Stomach (tissue), 8 donors: ENCODE measurements at regions not wholly inside any gene's neighbourhood (a gene's known extent, or its start where the extent isn't known, plus 50 kb on each side); places are given as distances from the start of the nearest gene placed in this dataset.
"Not testable (repeated sequence)": the region's sequence is repeated elsewhere in the genome, so short reads cannot be mapped to it uniquely, and the experiment has no call there.

Experiments used
- DNase-seq, 2 donors: peaks; one replicate each; pipeline versions ENCODE4 v3.0.0 to v3.0.0-alpha.2; 2013 to 2019
- H3K27ac ChIP-seq, 5 donors: fragments of 200-600 bp in 4 of 5; sonication (generic) in 4 of 5; one replicate each; pipeline ENCODE4 v1.5.1; 2013 to 2019; ENCODE audit warnings: mild to moderate bottlenecking in 1 of 5, moderate library complexity in 1 of 5
- H3K27me3 ChIP-seq, 3 donors: fragments of 200-600 bp; sonication (generic); one replicate each; pipeline ENCODE4 v1.5.1; 2017 to 2019; ENCODE audit warnings: mixed run types in 1 of 3
- H3K36me3 ChIP-seq, 4 donors: fragments of 200-600 bp; sonication (generic); 1 replicate in 3 of 4; 2 replicates in 1 of 4; pipeline ENCODE4 v1.5.1; 2016 to 2019
- H3K4me1 ChIP-seq, 4 donors: fragments of 200-600 bp; sonication (generic); one replicate each; pipeline ENCODE4 v1.5.1; 2016 to 2019
- H3K4me3 ChIP-seq, 4 donors: fragments of 200-600 bp; sonication (generic) in 3 of 4; one replicate each; pipeline ENCODE4 v1.5.1; 2016 to 2019; ENCODE audit warnings: mild to moderate bottlenecking in 1 of 4
- H3K9me3 ChIP-seq, 4 donors: fragments of 200-600 bp; sonication (generic); one replicate each; pipeline ENCODE4 v1.5.1; 2016 to 2019
- CTCF ChIP-seq, 7 experiments: fragments of 450-650 bp in 4 of 7; fragments of 200-600 bp in 3 of 7; sonication (generic) in 3 of 7; IDR thresholded peaks; one replicate each; pipeline ENCODE4 v1.5.1; 2016 to 2019; ENCODE audit warnings: antibody characterized with exemption in 7 of 7, control low read depth in 2 of 7, mild to moderate bottlenecking in 1 of 7
- EP300 ChIP-seq: sonication (generic); formaldehyde crosslinking; IDR thresholded peaks from one replicate; pipeline ENCODE4 v1.6.1; 2017; ENCODE audit warnings: antibody characterized with exemption
- POLR2A ChIP-seq, 4 donors: fragments of 450-650 bp; IDR thresholded peaks; one replicate each; pipeline ENCODE4 v1.6.1; 2016; ENCODE audit warnings: antibody characterized with exemption in 4 of 4, control low read depth in 2 of 4, mild to moderate bottlenecking in 1 of 4, moderate library complexity in 1 of 4
- POLR2AphosphoS5 ChIP-seq, 3 donors: sonication (generic); formaldehyde crosslinking; IDR thresholded peaks; one replicate each; pipeline ENCODE4 v1.6.1; 2016; ENCODE audit warnings: antibody characterized with exemption in 3 of 3
- WGBS, 5 donors: extraction: QIAGEN DNeasy Blood & Tissue Kit in 3 of 5; methylation state at CpG; one replicate each; pipeline versions ENCODE4 v1.1.5 to v1.1.7; 2013 to 2018; 5-methylcytosine and 5-hydroxymethylcytosine counted together
- intact Hi-C: fragments of 100-400 bp; cut with DNase I; formaldehyde crosslinking; loops from one replicate; pipeline ENCODE4 v1.15.1; 2023; ENCODE audit warnings: low total_unique reads
- donor health status: healthy with polysubstance abuse.
- donor health status: Bipolar disorder and iron deficiency.
- donor health status: healthy.

- Histone ChIP-seq H3K27me3 (no peaks in the 10 kb centered on the region), H3K4me1 (no peaks in the 10 kb centered on the region), H3K27ac (no peak overlapping the region), H3K4me3 (no peak overlapping the region), H3K9me3 (peaks cover 0 to 6% (median under 1%) of the 10 kb centered on the region in 4 donors), H3K36me3 (no peaks in the 10 kb centered on the region)
- intact Hi-C loops = no loop called here
- 8 to 34% (median 28%) methylated on average over 1 of the region's 1 CpG for WGBS, 5 donors
- TF ChIP-seq POLR2AphosphoS5 (IDR thresholded peaks at IDR 0.05) (no peak), EP300 (no peak), CTCF (IDR thresholded peaks at IDR 0.05) (no peak), POLR2A (IDR thresholded peaks at IDR 0.05) (no peak)
- no peak for DNase-seq
Measured at GRCh38 chrX:77088233-77088632, 359.0 kb upstream of the FGF16 start.

GRCh38 chrX:77114501-77114900, 332.7 kb upstream of the FGF16 start:
- DNase-seq = no peak
- WGBS, 5 donors = 41 to 79% (median 77%) methylated on average over 1 of the region's 1 CpG; no CpG with 5 or more reads in 2 of the 5 donors

GRCh38 chrX:77118686-77119085, 328.5 kb upstream of the FGF16 start:
- Histone ChIP-seq H3K27me3 (no peaks in the 10 kb centered on the region), H3K4me1 (no peaks in the 10 kb centered on the region), H3K27ac (no peak overlapping the region), H3K9me3 (peaks cover 0 to 8% (median 0%) of the 10 kb centered on the region in 4 donors), H3K36me3 (no peaks in the 10 kb centered on the region), H3K4me3 (no peak overlapping the region)
- intact Hi-C loops = no loop called here
- 42 to 71% (median 60%) methylated on average over 2 of the region's 2 CpGs for WGBS, 5 donors
- TF ChIP-seq CTCF (IDR thresholded peaks at IDR 0.05) (no peak), POLR2AphosphoS5 (IDR thresholded peaks at IDR 0.05) (no peak), EP300 (no peak), POLR2A (IDR thresholded peaks at IDR 0.05) (no peak)
- DNase-seq = no peak

More at GRCh38 chrX:77114501-77114900, 332.7 kb upstream of the FGF16 start:
- H3K36me3 ChIP-seq = no peaks in the 10 kb centered on the region
- H3K27me3 ChIP-seq = peaks cover 0 to 3% (median 0%) of the 10 kb centered on the region in 3 donors
- H3K4me3 ChIP-seq = no peak overlapping the region
- TF ChIP-seq EP300 (no peak), POLR2A (IDR thresholded peaks at IDR 0.05) (no peak), POLR2AphosphoS5 (IDR thresholded peaks at IDR 0.05) (no peak), CTCF (IDR thresholded peaks at IDR 0.05) (no peak)
- intact Hi-C loops = no loop called here
- H3K27ac ChIP-seq = no peak overlapping the region
- H3K9me3 ChIP-seq = peaks cover 0 to 4% (median 0%) of the 10 kb centered on the region in 4 donors
- no peaks in the 10 kb centered on the region for H3K4me1 ChIP-seq

- Histone ChIP-seq H3K27me3 (no peaks in the 10 kb centered on the region), H3K27ac (no peak overlapping the region), H3K4me1 (no peaks in the 10 kb centered on the region), H3K4me3 (no peak overlapping the region), H3K9me3 (peaks cover 0 to 8% (median 0%) of the 10 kb centered on the region in 4 donors), H3K36me3 (no peaks in the 10 kb centered on the region)
- intact Hi-C loops = no loop called here
- no peak for TF ChIP-seq POLR2A (IDR thresholded peaks at IDR 0.05)
- no peak for TF ChIP-seq POLR2AphosphoS5 (IDR thresholded peaks at IDR 0.05)
- TF ChIP-seq CTCF (IDR thresholded peaks at IDR 0.05) = no peak
- TF ChIP-seq EP300 = no peak
- DNase-seq = no peak
- 50 to 60% (median 56%) methylated on average over 1 of the region's 1 CpG for WGBS, 5 donors
Measured at GRCh38 chrX:77119706-77120105, 327.5 kb upstream of the FGF16 start.

GRCh38 chrX:77123917-77124316, 323.3 kb upstream of the FGF16 start:
- H3K9me3 ChIP-seq, intact Hi-C loops, H3K4me1 ChIP-seq, H3K27me3 ChIP-seq, H3K4me3 ChIP-seq, H3K27ac ChIP-seq, H3K36me3 ChIP-seq, DNase-seq: not testable (repeated sequence)
- 83 to 96% (median 94%) methylated on average over 4 to 5 of the region's 5 CpGs for WGBS, 5 donors

GRCh38 chrX:77127571-77127970, 319.6 kb upstream of the FGF16 start:
- intact Hi-C loops = not testable (repeated sequence)
- 11 to 72% (median 43%) methylated on average over 2 of the region's 2 CpGs for WGBS, 5 donors

More at GRCh38 chrX:77127571-77127970, 319.6 kb upstream of the FGF16 start:
- not testable (repeated sequence) for DNase-seq, H3K4me3 ChIP-seq, H3K4me1 ChIP-seq, H3K27ac ChIP-seq, H3K27me3 ChIP-seq, H3K36me3 ChIP-seq
- H3K9me3 ChIP-seq = peaks cover 0 to 11% (median 3%) of the 10 kb centered on the region in 4 donors
